IMR-90 (cell line): ENCODE measurements at regions not wholly inside any gene's neighbourhood (a gene's known extent, or its start where the extent isn't known, plus 50 kb on each side); places are given as distances from the start of the nearest gene placed in this dataset.

Source experiments
- BHLHE40 ChIP-seq: fragments of 150-350 bp; IDR thresholded peaks from 2 replicates; pipeline ENCODE4 v1.6.1; 2016; ENCODE audit warnings: mild to moderate bottlenecking, low read depth, low read length
- CEBPB ChIP-seq: IDR thresholded peaks from 2 replicates; pipeline ENCODE4 v1.6.1; 2012; ENCODE audit warnings: low read depth, low read length, improper control_type of control experiment
- CHD1 ChIP-seq: IDR thresholded peaks from 2 replicates; pipeline ENCODE4 v1.6.1; 2012; ENCODE audit warnings: low read depth, low read length, improper control_type of control experiment
- CTCF ChIP-seq: conservative IDR thresholded peaks from 2 replicates; pipeline ENCODE4 v1.5.1; 2012; ENCODE audit warnings: mild to moderate bottlenecking, low read depth, low read length, improper control_type of control experiment
- MAFK ChIP-seq: IDR thresholded peaks from 2 replicates; pipeline ENCODE4 v1.6.1; 2012; ENCODE audit warnings: low read depth, low read length, improper control_type of control experiment
- MXI1 ChIP-seq: IDR thresholded peaks from 2 replicates; pipeline ENCODE4 v1.6.1; 2012; ENCODE audit warnings: low read depth, mild to moderate bottlenecking, low read length, moderate library complexity, borderline replicate concordance
- POLR2A ChIP-seq: IDR thresholded peaks from 2 replicates; pipeline ENCODE4 v1.6.1; 2012; ENCODE audit warnings: mild to moderate bottlenecking, low read depth, low read length
- RAD21 ChIP-seq: IDR thresholded peaks from 2 replicates; pipeline ENCODE4 v1.6.1; 2012; ENCODE audit warnings: low read length, improper control_type of control experiment
- RCOR1 ChIP-seq: IDR thresholded peaks from 2 replicates; pipeline ENCODE4 v1.6.1; 2012; ENCODE audit warnings: mild to moderate bottlenecking, low read length, improper control_type of control experiment; ENCODE audit not compliant: insufficient replicate concordance
- RFX5 ChIP-seq: IDR thresholded peaks from 2 replicates; pipeline ENCODE4 v1.8.0; 2012; ENCODE audit warnings: low read depth, mild to moderate bottlenecking, low read length, moderate library complexity
- USF2 ChIP-seq: fragments of 150-350 bp; IDR thresholded peaks from 2 replicates; pipeline ENCODE4 v1.6.1; 2017; ENCODE audit warnings: mild to moderate bottlenecking, antibody characterized with exemption, low read length, low read depth

- TF ChIP-seq POLR2A (no peak), CTCF (no peak), RFX5 (no peak), CHD1 (no peak), MAFK (no peak), CEBPB (no peak), RCOR1 (no peak), MXI1 (no peak), USF2 (no peak), BHLHE40 (no peak), RAD21 (no peak)
Measured at GRCh38 chrX:149312097-149312496, 193.0 kb downstream of the IDS start.
